MCF 10A (cell line): ENCODE measurements at regions not wholly inside any gene's neighbourhood (a gene's known extent, or its start where the extent isn't known, plus 50 kb on each side); places are given as distances from the start of the nearest gene placed in this dataset.

ENCODE experiments used
- BruUV-seq: library from RNA; stranded (reverse); fragments of 400-500 nt; replicated peaks from 2 replicates; lab custom pipeline; 2021; lab: Mats Ljungman, UMichigan
- CTCF ChIA-PET: fragments of 300-600 bp; sonication (Branson Sonifier 250); formaldehyde crosslinking; extraction: SDS; loops from one replicate; lab custom pipeline; 2021; ENCODE audit warnings: antibody characterized with exemption, inconsistent platforms; lab: Yijun Ruan, JAX
- POLR2A ChIA-PET: fragments of 300-600, 350-650 bp; sonication (Branson Sonifier 250); formaldehyde crosslinking; extraction: SDS; loops from one replicate; lab custom pipeline; 2020; ENCODE audit warnings: antibody characterized with exemption, inconsistent platforms; lab: Yijun Ruan, JAX
- DNase-seq: peaks from one replicate; pipeline ENCODE4 v3.0.0-alpha.2; 2018; ENCODE audit not compliant: unreplicated experiment
- H3K27ac Mint-ChIP-seq: one replicate; pipeline ENCODE4 v1.8.0; 2022; ENCODE audit warnings: mild to moderate bottlenecking, low read depth, mixed read lengths; ENCODE audit not compliant: unreplicated experiment
- H3K27me3 Mint-ChIP-seq: one replicate; pipeline ENCODE4 v1.8.0; 2022; ENCODE audit warnings: mixed read lengths; ENCODE audit not compliant: insufficient read depth, unreplicated experiment
- H3K36me3 Mint-ChIP-seq: one replicate; pipeline ENCODE4 v1.8.0; 2022; ENCODE audit warnings: mild to moderate bottlenecking, moderate library complexity, mixed read lengths; ENCODE audit not compliant: insufficient read depth, unreplicated experiment
- H3K4me1 Mint-ChIP-seq: one replicate; pipeline ENCODE4 v1.8.0; 2022; ENCODE audit warnings: mixed read lengths; ENCODE audit not compliant: insufficient read depth, unreplicated experiment
- H3K4me3 Mint-ChIP-seq: one replicate; pipeline ENCODE4 v1.8.0; 2022; ENCODE audit warnings: mild to moderate bottlenecking, moderate library complexity, mixed read lengths; ENCODE audit not compliant: unreplicated experiment
- H3K9me3 Mint-ChIP-seq: one replicate; pipeline ENCODE4 v1.8.0; 2022; ENCODE audit warnings: mixed read lengths; ENCODE audit not compliant: unreplicated experiment
- intact Hi-C: fragments of 100-400 bp; cut with micrococcal nuclease; formaldehyde crosslinking; loops from 2 replicates; pipeline ENCODE4 v1.14.1; 2022
- TF ChIP-seq, protein P1 (sequence below): fragments of 200-600 bp; IDR thresholded peaks from one replicate; pipeline ENCODE4 v1.8.0; 2022; ENCODE audit warnings: antibody characterized with exemption, mild to moderate bottlenecking; ENCODE audit not compliant: unreplicated experiment

GRCh38 chr13:48919751-48920150, 56.0 kb upstream of the FNDC3A start:
- intact Hi-C loops, result no loop called here

DNA sequence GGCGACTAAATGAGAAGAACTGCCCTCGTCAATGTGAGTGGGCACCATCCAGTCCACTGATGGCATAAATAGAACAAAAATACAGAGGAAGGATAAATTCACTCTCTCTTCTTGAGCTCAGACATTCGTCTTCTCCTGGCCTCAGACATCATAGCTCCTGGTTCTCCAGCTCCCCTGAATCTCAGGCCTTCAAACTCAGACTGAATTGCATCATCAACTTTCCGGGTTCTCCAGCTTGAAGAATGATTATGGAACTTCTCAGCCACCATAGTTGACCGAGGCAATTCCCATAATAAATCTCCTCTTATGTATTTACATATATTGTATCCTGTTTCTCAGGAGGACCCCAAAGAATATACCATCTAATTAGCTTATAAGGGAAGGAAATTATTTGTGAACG, 55.0 kb upstream of the FNDC3A start:
- H3K27ac Mint-ChIP-seq, result no peak overlapping the region
- no peaks in the 10 kb centered on the region for H3K4me1 Mint-ChIP-seq
- H3K4me3 Mint-ChIP-seq, result no peak overlapping the region
- DNase-seq, result no peak
- TF ChIP-seq, protein P1, sequence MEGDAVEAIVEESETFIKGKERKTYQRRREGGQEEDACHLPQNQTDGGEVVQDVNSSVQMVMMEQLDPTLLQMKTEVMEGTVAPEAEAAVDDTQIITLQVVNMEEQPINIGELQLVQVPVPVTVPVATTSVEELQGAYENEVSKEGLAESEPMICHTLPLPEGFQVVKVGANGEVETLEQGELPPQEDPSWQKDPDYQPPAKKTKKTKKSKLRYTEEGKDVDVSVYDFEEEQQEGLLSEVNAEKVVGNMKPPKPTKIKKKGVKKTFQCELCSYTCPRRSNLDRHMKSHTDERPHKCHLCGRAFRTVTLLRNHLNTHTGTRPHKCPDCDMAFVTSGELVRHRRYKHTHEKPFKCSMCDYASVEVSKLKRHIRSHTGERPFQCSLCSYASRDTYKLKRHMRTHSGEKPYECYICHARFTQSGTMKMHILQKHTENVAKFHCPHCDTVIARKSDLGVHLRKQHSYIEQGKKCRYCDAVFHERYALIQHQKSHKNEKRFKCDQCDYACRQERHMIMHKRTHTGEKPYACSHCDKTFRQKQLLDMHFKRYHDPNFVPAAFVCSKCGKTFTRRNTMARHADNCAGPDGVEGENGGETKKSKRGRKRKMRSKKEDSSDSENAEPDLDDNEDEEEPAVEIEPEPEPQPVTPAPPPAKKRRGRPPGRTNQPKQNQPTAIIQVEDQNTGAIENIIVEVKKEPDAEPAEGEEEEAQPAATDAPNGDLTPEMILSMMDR, result no peak
- CTCF ChIA-PET, result interaction anchor here (0.6 to 1.1 kb wide), 2 partner anchors 22 to 86 kb away, joined by 3 read pairs; no protein-coding TSS in a partner anchor
- POLR2A ChIA-PET, result interaction anchor here (0.6 to 1.2 kb wide), 3 partner anchors 12 to 96 kb away, joined by 3 to 4 read pairs (median 3); no protein-coding TSS in a partner anchor
- H3K9me3 Mint-ChIP-seq, result peaks cover 3% of the 10 kb centered on the region
- intact Hi-C loops, result no loop called here
- H3K27me3 Mint-ChIP-seq, result no peaks in the 10 kb centered on the region
- peaks cover 6% of the 10 kb centered on the region for H3K36me3 Mint-ChIP-seq
- BruUV-seq, result no TSS peak

More at GRCh38 chr13:48919751-48920150, 56.0 kb upstream of the FNDC3A start:
- H3K4me3 Mint-ChIP-seq, result no peak overlapping the region
- TF ChIP-seq, protein P1, result no peak
- H3K4me1 Mint-ChIP-seq, result no peaks in the 10 kb centered on the region
- no TSS peak for BruUV-seq
- no peak overlapping the region for H3K27ac Mint-ChIP-seq
- H3K27me3 Mint-ChIP-seq, result no peaks in the 10 kb centered on the region
- peaks cover 6% of the 10 kb centered on the region for H3K36me3 Mint-ChIP-seq
- H3K9me3 Mint-ChIP-seq, result peaks cover 7% of the 10 kb centered on the region
- CTCF ChIA-PET, result no interaction called here
- POLR2A ChIA-PET, result no interaction called here
- DNase-seq, result no peak

GRCh38 chr13:48923376-48923775, 52.3 kb upstream of the FNDC3A start:
- ChIA-PET POLR2A (interaction anchor here (0.6 kb wide), 1 partner anchor 30 kb away, joined by 3 read pairs; no protein-coding TSS in a partner anchor), CTCF (no interaction called here)
- intact Hi-C loops, result no loop called here
- no peak overlapping the region for H3K4me3 Mint-ChIP-seq
- no TSS peak for BruUV-seq
- H3K27ac Mint-ChIP-seq, result no peak overlapping the region
- peaks cover 6% of the 10 kb centered on the region for H3K36me3 Mint-ChIP-seq
- H3K9me3 Mint-ChIP-seq, result no peaks in the 10 kb centered on the region
- no peaks in the 10 kb centered on the region for H3K4me1 Mint-ChIP-seq
- H3K27me3 Mint-ChIP-seq, result no peaks in the 10 kb centered on the region
- DNase-seq, result no peak
- TF ChIP-seq, protein P1, result no peak

DNA sequence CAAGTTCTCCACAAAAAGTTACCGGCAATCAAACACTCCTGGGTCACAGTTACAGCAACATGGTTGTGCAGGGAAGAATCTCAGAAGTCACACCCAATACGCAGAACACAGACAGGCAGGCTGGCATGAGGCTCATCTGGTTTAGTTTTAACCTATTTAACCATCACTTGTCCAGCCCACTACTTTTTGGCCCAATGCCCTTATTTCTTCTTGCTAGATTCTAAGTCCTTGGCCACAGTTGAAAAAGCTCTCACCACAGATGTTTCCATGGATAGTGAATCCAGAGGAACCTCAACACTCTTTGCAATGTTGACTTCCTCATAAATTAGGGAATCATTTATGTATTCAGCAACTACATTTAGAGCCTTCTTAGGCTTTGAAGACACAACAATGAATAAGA, 50.7 kb upstream of the FNDC3A start:
- Mint-ChIP-seq H3K27me3 (no peaks in the 10 kb centered on the region), H3K27ac (no peak overlapping the region), H3K4me1 (no peaks in the 10 kb centered on the region), H3K36me3 (peaks cover 6% of the 10 kb centered on the region), H3K4me3 (no peak overlapping the region), H3K9me3 (no peaks in the 10 kb centered on the region)
- no TSS peak for BruUV-seq
- intact Hi-C loops, result no loop called here
- ChIA-PET CTCF (no interaction called here), POLR2A (no interaction called here)
- TF ChIP-seq, protein P1, result no peak
- no peak for DNase-seq
